NCI-H187 treated with DMSO at 0.1 percent for 48 hours (cell line): ENCODE measurements at regions not wholly inside any gene's neighbourhood (a gene's known extent, or its start where the extent isn't known, plus 50 kb on each side); places are given as distances from the start of the nearest gene placed in this dataset.

Source experiments
- DNase-seq: peaks from one replicate; lab custom pipeline; 2025; lab: John Stamatoyannopoulos, UW

- DNase-seq = no peak
These were observed 1101.7 kb upstream of the GHITM start for GRCh38 chr10:83037653-83038052.

DNA sequence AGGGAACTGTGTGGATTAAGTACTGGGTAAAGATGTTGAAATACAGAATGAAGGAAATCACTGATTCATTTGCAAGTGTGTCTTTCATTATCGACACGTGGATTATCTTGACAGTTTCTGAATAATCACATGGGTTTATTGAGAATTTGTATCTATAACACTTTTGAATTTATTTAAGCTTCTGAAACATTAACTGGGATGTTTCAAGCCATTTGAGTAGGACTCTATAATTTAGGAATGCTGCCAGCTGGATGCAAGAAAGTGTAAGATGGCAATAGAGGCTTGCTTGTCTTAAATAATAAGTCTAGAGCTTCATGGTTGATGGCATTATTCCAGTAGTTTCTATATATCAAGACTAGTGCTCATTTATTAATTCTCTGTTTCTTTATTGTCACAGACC, 1100.7 kb upstream of the GHITM start:
- DNase-seq = no peak

DNA sequence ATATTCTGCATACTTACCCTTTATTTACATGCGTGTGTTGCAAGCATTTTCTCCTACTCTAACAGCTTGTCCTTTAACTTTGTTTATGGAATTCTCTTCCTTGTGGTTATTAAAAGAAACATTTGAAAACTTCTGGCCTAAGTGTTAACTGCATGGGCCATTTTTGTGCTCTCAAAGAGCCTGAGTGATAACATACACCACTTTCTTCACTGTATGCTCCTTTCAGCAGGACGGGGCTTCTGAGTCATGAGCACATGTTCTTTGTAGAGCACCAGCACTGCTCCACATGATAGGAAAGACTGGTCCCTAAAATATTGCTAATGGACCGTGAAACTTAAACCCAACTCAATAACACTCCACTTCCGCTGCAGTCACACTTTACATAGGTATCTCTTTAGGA, 1093.6 kb upstream of the GHITM start:
- DNase-seq = no peak

DNA sequence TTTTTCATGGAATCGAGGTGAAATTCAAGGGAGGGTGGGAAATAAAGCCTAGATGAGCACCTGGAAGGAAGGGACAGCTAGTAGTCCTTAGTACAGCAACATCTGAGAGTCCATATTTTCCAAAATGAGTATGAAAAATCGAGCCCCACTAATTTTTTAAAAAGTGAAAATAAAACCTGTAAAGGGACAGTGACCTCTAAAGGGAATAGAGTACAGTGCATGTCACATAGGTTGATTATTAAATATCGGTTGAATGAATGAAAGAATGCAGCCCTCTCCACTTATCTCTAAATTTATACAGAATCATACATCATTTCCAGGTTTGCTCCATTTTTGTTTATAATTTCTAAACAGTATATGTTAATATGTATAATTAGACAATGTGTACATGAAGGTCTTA, 1088.5 kb upstream of the GHITM start:
- no peak for DNase-seq

DNA sequence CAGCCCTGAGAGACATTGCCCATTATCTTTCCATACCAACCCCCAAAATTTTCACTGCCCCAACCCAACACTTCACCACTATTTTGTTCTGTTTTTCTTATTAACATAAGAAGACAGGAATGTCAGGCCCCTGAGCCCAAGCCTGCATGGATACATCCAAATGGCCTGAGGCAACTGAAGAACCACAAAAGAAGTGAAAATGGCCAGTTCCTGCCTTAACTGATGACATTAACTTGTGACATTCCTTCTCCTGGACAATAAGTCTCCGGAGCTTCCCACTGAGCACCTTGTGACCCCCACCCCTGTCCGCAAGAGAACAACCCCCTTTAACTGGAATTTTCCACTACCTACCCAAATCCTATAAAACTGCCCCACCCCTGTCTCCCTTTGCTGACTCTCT, 1076.4 kb upstream of the GHITM start:
- no peak for DNase-seq

DNA sequence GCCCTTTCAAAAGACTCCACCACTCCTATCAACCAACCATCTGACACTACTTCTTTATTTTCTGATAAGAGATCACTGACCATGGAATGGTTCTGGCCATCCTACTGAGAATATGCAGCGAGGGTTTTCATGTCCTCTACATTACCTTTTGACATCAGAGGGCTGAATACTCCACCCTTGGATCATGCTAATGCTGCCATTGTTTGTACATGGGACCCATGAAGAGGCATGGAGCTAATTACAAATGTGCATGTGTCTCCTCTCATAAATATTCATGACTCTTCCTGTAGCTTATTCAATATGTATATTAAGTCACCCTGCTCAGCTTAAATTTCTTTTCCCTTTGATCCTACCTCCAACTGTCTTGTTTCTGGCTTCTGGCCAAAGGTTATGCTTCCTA, 1065.8 kb upstream of the GHITM start:
- DNase-seq = no peak

DNA sequence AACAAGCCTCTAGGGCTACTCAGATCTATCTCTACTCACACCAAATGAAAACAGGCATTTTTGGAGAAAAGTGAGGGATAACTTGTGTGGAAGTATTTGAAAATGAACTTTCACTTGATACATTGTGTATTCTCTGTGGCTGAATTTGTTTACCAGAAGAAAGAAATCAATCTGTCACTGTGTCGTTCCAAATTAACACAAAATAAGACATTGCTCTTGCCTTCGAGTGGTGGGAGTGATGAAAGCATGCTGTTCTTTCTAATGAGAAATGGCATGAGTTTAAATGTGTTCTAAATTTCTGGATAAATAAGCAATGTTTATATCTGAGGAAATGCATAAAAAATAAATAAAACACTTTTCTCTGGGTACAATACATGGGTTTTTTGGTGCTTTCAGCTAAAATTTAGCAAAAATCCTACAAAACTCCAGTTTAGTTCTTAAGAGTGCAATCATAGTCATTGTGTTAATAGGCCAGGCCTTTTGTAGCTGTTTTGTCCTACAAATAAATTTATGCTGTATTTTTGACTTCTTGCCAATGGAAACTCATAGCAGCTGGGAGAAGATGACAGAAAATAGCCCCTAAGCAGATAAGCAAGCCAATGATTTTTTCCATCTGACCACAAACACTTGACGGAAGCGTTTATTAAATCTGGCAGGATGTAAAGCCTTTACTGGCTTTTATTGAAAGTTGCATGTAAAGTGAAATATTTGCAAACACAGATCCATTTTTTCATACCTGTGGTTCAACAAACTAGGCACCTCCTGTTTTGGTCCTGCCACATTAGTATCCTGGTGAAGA, 1064.1 kb upstream of the GHITM start:
- no peak for DNase-seq

GRCh38 chr10:83075815-83076355, 1063.4 kb upstream of the GHITM start:
- no peak for DNase-seq

- DNase-seq = no peak
These were observed 1062.9 kb upstream of the GHITM start for GRCh38 chr10:83076443-83076842.

DNA sequence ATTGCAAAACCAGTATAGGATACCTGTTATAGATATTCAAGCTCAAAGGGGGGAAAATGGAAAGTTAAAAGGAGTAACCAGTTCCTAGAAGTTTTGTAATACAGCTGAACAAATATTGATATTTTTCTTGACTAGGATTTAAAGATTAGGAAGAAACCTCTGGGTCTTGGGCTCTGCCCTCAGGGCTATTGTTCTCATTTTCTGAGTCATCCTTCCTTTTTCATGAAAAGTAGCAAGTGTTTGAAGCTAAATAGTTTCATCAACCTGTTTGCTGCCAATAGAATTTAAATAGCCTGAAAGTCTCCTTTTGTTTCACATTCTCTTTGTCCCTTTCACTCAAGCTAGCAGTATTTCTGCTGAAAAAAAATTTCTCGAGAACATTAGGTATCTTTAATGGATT, 1061.1 kb upstream of the GHITM start:
- DNase-seq = no peak

- DNase-seq = no peak
These were observed 1060.7 kb upstream of the GHITM start for GRCh38 chr10:83078645-83079044.

- DNase-seq = no peak
These were observed 1055.5 kb upstream of the GHITM start for GRCh38 chr10:83083831-83084230.

- DNase-seq = no peak
These were observed 1050.0 kb upstream of the GHITM start for GRCh38 chr10:83089335-83089734.

- no peak for DNase-seq
These were observed 1034.7 kb upstream of the GHITM start for GRCh38 chr10:83104616-83105015.

GRCh38 chr10:83108565-83109333, 1030.6 kb upstream of the GHITM start:
- DNase-seq = no peak

GRCh38 chr10:83119346-83119745, 1020.0 kb upstream of the GHITM start:
- DNase-seq = no peak

DNA sequence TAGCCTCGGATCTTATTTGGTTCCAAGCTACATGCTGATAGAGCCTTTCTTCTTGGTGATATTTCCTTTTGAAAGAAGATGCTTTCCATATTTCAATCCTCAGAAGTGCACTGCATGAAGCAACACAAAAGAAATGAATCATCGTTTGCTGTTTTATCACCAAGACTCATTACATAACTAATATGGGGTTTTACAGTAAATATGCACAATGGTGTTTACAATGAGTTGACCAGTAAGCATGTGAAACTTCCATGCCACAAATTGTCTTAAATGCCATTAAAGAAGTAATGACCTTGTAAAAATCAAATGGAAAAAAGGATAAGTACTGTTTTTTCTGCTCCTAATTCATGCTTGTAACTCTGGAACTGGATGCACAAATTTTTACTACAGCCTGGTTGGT, 1017.0 kb upstream of the GHITM start:
- no peak for DNase-seq

GRCh38 chr10:83127942-83128575, 1011.2 kb upstream of the GHITM start:
- DNase-seq = no peak

GRCh38 chr10:83140811-83141210, 998.5 kb upstream of the GHITM start:
- DNase-seq = no peak

DNA sequence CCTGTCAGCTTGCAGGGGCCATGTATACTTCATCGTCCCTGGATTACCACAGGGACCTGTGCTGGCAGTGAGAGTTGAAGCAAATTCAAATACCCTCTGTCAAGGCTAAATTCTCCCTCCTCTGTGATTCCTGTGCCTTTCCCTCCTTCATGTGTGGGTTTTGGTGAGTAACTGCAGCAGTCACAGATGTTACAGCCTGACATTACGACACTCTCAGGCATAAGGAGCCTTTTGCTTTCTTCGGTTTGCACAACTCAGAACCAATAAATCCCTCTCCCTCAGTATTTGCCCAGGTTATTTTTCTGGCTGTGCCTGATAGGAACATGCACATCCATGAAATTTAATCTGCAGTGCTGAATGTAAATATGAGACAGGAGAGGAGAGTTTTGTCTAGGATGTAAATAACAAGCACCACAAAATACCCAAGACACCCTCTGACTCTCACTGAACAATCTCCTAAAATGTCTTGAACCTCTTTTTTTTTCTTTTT, 997.2 kb upstream of the GHITM start:
- DNase-seq = no peak

DNA sequence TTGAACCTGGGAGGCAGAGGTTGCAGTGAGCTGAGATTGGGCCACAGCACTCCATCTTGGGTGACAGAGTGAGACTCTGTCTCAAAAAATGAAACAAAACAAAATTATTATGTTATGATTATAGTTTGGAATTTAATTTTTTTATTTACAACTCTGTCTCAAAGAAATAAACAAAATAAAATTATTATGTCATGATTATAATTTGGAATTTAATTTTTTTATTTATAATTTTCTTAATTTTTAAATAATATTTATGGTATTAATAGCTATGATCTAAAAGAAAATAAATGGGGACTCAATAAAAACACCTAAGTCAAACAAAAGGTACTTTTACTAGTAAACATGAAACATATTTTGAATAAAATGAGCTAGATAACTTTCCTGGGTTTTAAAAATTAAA, 994.8 kb upstream of the GHITM start:
- DNase-seq = no peak

GRCh38 chr10:83153714-83154113, 985.6 kb upstream of the GHITM start:
- DNase-seq = no peak

DNA sequence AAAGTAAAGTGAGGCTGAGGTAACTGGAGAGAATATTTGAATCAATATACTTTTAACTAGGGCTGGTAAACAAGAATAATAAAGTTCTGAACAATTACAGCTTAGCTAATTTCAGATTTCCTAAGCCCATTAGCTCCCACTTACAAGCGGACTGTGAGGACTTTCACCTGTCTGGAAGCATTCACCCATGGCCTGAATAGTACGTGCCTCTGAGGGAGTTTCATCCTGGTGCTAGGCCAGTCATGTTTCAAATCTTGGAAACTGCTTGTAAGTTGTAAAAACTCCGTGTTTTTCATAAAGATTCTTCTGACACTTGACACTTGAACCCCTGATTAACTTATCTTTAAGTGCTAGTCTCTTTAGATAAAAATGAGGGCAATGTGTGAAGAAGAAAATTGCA, 975.2 kb upstream of the GHITM start:
- DNase-seq = no peak
